ENCODE measurements at regions not wholly inside any gene's neighbourhood (a gene's known extent, or its start where the extent isn't known, plus 50 kb on each side); places are given as distances from the start of the nearest gene placed in this dataset.

GRCh38 chr2:16722126-16722525 is 56.5 kb upstream of the CYRIA start:
- TF ChIP-seq, protein P1, sequence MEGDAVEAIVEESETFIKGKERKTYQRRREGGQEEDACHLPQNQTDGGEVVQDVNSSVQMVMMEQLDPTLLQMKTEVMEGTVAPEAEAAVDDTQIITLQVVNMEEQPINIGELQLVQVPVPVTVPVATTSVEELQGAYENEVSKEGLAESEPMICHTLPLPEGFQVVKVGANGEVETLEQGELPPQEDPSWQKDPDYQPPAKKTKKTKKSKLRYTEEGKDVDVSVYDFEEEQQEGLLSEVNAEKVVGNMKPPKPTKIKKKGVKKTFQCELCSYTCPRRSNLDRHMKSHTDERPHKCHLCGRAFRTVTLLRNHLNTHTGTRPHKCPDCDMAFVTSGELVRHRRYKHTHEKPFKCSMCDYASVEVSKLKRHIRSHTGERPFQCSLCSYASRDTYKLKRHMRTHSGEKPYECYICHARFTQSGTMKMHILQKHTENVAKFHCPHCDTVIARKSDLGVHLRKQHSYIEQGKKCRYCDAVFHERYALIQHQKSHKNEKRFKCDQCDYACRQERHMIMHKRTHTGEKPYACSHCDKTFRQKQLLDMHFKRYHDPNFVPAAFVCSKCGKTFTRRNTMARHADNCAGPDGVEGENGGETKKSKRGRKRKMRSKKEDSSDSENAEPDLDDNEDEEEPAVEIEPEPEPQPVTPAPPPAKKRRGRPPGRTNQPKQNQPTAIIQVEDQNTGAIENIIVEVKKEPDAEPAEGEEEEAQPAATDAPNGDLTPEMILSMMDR (IDR thresholded peaks at IDR 0.05) = no peak
- TF ChIP-seq POLR2A (IDR thresholded peaks at IDR 0.05) = no peak

All from testis (tissue), 2 donors.